ENCODE measurements at regions not wholly inside any gene's neighbourhood (a gene's known extent, or its start where the extent isn't known, plus 50 kb on each side); places are given as distances from the start of the nearest gene placed in this dataset.

- no peak for DNase-seq
Observed at GRCh38 chr13:87614276-87614675, 56.9 kb upstream of the SLITRK5 start.

Data from right forelimb (tissue), 1 donor.